ENCODE measurements at regions not wholly inside any gene's neighbourhood (a gene's known extent, or its start where the extent isn't known, plus 50 kb on each side); places are given as distances from the start of the nearest gene placed in this dataset.

GRCh38 chr20:52372169-52372568 lies 180.6 kb upstream of the ZFP64 start:
- no peak overlapping the region for H4K91ac ChIP-seq (replicated peaks; ENCODE audit: insufficient read length, low read length)
- H3K4me1 ChIP-seq (replicated peaks in 1 of 4; ENCODE audit: control insufficient read depth in 3 of 4, insufficient read depth in 4 of 4, low read length in 3 of 4) = no peaks in the 10 kb centered on the region; a peak in 1 of 7 replicates
- no peak overlapping the region for H2AK5ac ChIP-seq (ENCODE audit: low read depth, low read length)
- no peak overlapping the region for H2AFZ ChIP-seq (ENCODE audit: low read length)
- no peak overlapping the region for H3K56ac ChIP-seq (replicated peaks; ENCODE audit: insufficient read length, low read depth, low read length)
- no peak overlapping the region; the same call in 1 of the 2 replicates for H2BK5ac ChIP-seq (ENCODE audit: low read depth, low read length)
- DNase-seq (ENCODE audit: low read depth in 1 of 2, low spot score in 2 of 2) = no peak
- no peak overlapping the region for H3K27ac ChIP-seq (ENCODE audit: low read depth, low read length)
- no peak overlapping the region for H2BK120ac ChIP-seq (replicated peaks; ENCODE audit: low read depth, low read length)
- H3K18ac ChIP-seq (ENCODE audit: extremely low read depth, low read length) = no peak overlapping the region
- no peak overlapping the region for H3K9ac ChIP-seq (replicated peaks in 1 of 4; ENCODE audit: extremely low read depth in 1 of 4, low read depth in 3 of 4, low read length in 3 of 4)
- H3K27me3 ChIP-seq (replicated peaks in 1 of 4; ENCODE audit: control insufficient read depth in 3 of 4, extremely low read depth in 1 of 4, insufficient read depth in 3 of 4, low read length in 3 of 4) = peaks cover 0 to 1% (median 0%) of the 10 kb centered on the region in 4 experiments; a peak in 1 of 7 replicates
- no peaks in the 10 kb centered on the region for H3K23me2 ChIP-seq (ENCODE audit: low read depth, low read length)
- no peak overlapping the region for H3K14ac ChIP-seq (ENCODE audit: insufficient read length)
- no peak overlapping the region for H3K4me3 ChIP-seq (ENCODE audit: extremely low read depth in 1 of 4, insufficient read depth in 2 of 4, low read depth in 3 of 4, low read length in 4 of 4)
- TF ChIP-seq EP300 (IDR thresholded peaks at IDR 0.05; ENCODE audit: borderline replicate concordance in 1 of 2, low read depth in 2 of 2, low read length in 2 of 2) (no peak), MAFK (IDR thresholded peaks at IDR 0.05; ENCODE audit: low read depth, low read length) (no peak)
- no peaks in the 10 kb centered on the region for H3K79me2 ChIP-seq (ENCODE audit: control insufficient read depth in 1 of 2, insufficient read depth in 2 of 2, low read length in 2 of 2)
- FAIRE-seq = no peak
- H4K20me1 ChIP-seq (replicated peaks in 1 of 2; ENCODE audit: control insufficient read depth in 1 of 2, insufficient read depth in 2 of 2, low read length in 2 of 2) = no peaks in the 10 kb centered on the region
- H2BK20ac ChIP-seq (ENCODE audit: low read length) = no peak overlapping the region
- H2BK12ac ChIP-seq (ENCODE audit: low read depth, low read length) = no peak overlapping the region
- CTCF ChIA-PET (ENCODE audit: partially characterized antibody) = interaction anchor here (1.0 kb wide), 1 partner anchor 111 kb away, joined by 3 read pairs; no protein-coding TSS in a partner anchor
- H2BK15ac ChIP-seq (ENCODE audit: low read length) = no peak overlapping the region
- H3K4me2 ChIP-seq (ENCODE audit: insufficient read depth in 1 of 2, low read depth in 2 of 2, low read length in 2 of 2) = no peak overlapping the region
- no peak overlapping the region for H3K23ac ChIP-seq (ENCODE audit: insufficient read length)
- no peaks in the 10 kb centered on the region for H3K36me3 ChIP-seq (ENCODE audit: control insufficient read depth in 2 of 4, insufficient read depth in 4 of 4, low read length in 3 of 4)
- no peaks in the 10 kb centered on the region for H3K79me1 ChIP-seq (ENCODE audit: low read depth, low read length)
- no peak overlapping the region for H4K5ac ChIP-seq (ENCODE audit: insufficient read length, low read depth, low read length)
- no peak overlapping the region for H3K4ac ChIP-seq (replicated peaks; ENCODE audit: insufficient read length, low read depth, low read length)
- WGBS, 2 experiments (ENCODE audit: extremely low coverage in 1 of 2, insufficient coverage in 1 of 2, insufficient read length in 1 of 2, insufficient replicate concordance in 2 of 2, low coverage in 1 of 2, low lambda C conversion rate in 2 of 2, missing lambda C conversion rate in 1 of 2) = 93% methylated on average over 4 of the region's 4 CpGs; no CpG with 5 or more reads in 1 of the 2 experiments
- no peak overlapping the region for H4K8ac ChIP-seq (ENCODE audit: extremely low read depth, insufficient read depth, low read length)
- no peaks in the 10 kb centered on the region for H3K9me3 ChIP-seq (ENCODE audit: insufficient read depth in 2 of 2, low read depth in 1 of 2, low read length in 1 of 2)
- POLR2A ChIA-PET (ENCODE audit: partially characterized antibody) = no interaction called here

Data from H1 (cell line).